Suprapubic skin (tissue), 3 donors: ENCODE measurements at regions not wholly inside any gene's neighbourhood (a gene's known extent, or its start where the extent isn't known, plus 50 kb on each side); places are given as distances from the start of the nearest gene placed in this dataset.

ENCODE experiments used
- EP300 ChIP-seq: sonication (generic); formaldehyde crosslinking; IDR thresholded peaks from one replicate; pipeline ENCODE4 v1.6.1; 2017; ENCODE audit warnings: antibody characterized with exemption
- TF ChIP-seq, protein P1 (sequence below), 2 donors: fragments of 200-600 bp in 1 of 2; fragments of 450-650 bp in 1 of 2; sonication (generic) in 1 of 2; IDR thresholded peaks; one replicate each; pipeline ENCODE4 v1.5.1; 2016 to 2019; ENCODE audit warnings: antibody characterized with exemption in 2 of 2, mild to moderate bottlenecking in 1 of 2, moderate library complexity in 1 of 2

DNA sequence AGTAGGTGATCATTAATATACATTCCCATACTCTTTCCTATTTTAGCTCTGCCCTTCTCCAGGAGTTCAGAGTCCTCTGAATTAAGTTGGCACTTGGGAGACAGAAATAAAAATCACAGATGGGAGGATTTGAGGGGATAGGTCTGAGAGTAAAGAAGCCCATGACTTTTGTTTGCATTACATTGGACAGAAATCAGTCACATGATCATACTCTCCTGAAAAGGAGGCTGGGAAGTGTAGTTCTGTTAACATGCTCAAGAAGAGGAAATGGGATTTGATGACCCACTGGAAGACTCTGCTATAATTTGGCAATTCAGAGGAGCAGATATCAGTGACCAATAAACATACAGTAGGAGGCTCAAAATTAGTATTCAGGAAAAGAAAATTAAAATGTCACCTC lies 674.9 kb upstream of the C16orf82 start:
- no peak for TF ChIP-seq EP300
- TF ChIP-seq, protein P1, sequence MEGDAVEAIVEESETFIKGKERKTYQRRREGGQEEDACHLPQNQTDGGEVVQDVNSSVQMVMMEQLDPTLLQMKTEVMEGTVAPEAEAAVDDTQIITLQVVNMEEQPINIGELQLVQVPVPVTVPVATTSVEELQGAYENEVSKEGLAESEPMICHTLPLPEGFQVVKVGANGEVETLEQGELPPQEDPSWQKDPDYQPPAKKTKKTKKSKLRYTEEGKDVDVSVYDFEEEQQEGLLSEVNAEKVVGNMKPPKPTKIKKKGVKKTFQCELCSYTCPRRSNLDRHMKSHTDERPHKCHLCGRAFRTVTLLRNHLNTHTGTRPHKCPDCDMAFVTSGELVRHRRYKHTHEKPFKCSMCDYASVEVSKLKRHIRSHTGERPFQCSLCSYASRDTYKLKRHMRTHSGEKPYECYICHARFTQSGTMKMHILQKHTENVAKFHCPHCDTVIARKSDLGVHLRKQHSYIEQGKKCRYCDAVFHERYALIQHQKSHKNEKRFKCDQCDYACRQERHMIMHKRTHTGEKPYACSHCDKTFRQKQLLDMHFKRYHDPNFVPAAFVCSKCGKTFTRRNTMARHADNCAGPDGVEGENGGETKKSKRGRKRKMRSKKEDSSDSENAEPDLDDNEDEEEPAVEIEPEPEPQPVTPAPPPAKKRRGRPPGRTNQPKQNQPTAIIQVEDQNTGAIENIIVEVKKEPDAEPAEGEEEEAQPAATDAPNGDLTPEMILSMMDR (IDR thresholded peaks at IDR 0.05): no peak
